RWPE2 (cell line): ENCODE measurements at regions not wholly inside any gene's neighbourhood (a gene's known extent, or its start where the extent isn't known, plus 50 kb on each side); places are given as distances from the start of the nearest gene placed in this dataset.

Source experiments
- ATAC-seq: fragments of 200-7000 bp; cut with Tn5 transposase; 3 replicates; pipeline ENCODE4 v1.9.1; 2021; ENCODE audit warnings: low read depth
- DNase-seq: peaks from one replicate; pipeline ENCODE4 v3.0.0-alpha.2; 2020; ENCODE audit warnings: low spot score
- H3K27ac ChIP-seq: fragments of 450-650 bp; 2 replicates; pipeline ENCODE4 v1.5.1; 2017; ENCODE audit warnings: mild to moderate bottlenecking; ENCODE audit not compliant: poor library complexity, severe bottlenecking
- H3K27me3 ChIP-seq: fragments of 250-450 bp; sonication (Bioruptor Pico); 2 replicates; pipeline ENCODE4 v1.5.1; 2021; ENCODE audit warnings: mild to moderate bottlenecking, moderate library complexity; ENCODE audit not compliant: insufficient read depth, poor library complexity, severe bottlenecking
- H3K36me3 ChIP-seq: fragments of 250-450 bp; sonication (Bioruptor Pico); 2 replicates; pipeline ENCODE4 v1.5.1; 2020; ENCODE audit warnings: low read depth, mild to moderate bottlenecking, moderate library complexity
- H3K4me1 ChIP-seq: fragments of 250-450 bp; sonication (Bioruptor Pico); 2 replicates; pipeline ENCODE4 v1.5.1; 2021; ENCODE audit warnings: mild to moderate bottlenecking, moderate library complexity; ENCODE audit not compliant: insufficient read depth, poor library complexity, severe bottlenecking
- H3K4me3 ChIP-seq: fragments of 250-450 bp; sonication (Bioruptor Pico); 2 replicates; pipeline ENCODE4 v1.5.1; 2021; ENCODE audit warnings: mild to moderate bottlenecking, moderate library complexity; ENCODE audit not compliant: severe bottlenecking
- H3K9me3 ChIP-seq: fragments of 250-450 bp; sonication (Bioruptor Pico); 2 replicates; pipeline ENCODE4 v1.5.1; 2021; ENCODE audit warnings: mild to moderate bottlenecking, moderate library complexity; ENCODE audit not compliant: severe bottlenecking
- TF ChIP-seq, protein P1 (sequence below): fragments of 450-650 bp; IDR thresholded peaks from one replicate; pipeline ENCODE4 v1.5.1; 2017; ENCODE audit warnings: mild to moderate bottlenecking, moderate library complexity; ENCODE audit not compliant: poor library complexity, severe bottlenecking

DNA sequence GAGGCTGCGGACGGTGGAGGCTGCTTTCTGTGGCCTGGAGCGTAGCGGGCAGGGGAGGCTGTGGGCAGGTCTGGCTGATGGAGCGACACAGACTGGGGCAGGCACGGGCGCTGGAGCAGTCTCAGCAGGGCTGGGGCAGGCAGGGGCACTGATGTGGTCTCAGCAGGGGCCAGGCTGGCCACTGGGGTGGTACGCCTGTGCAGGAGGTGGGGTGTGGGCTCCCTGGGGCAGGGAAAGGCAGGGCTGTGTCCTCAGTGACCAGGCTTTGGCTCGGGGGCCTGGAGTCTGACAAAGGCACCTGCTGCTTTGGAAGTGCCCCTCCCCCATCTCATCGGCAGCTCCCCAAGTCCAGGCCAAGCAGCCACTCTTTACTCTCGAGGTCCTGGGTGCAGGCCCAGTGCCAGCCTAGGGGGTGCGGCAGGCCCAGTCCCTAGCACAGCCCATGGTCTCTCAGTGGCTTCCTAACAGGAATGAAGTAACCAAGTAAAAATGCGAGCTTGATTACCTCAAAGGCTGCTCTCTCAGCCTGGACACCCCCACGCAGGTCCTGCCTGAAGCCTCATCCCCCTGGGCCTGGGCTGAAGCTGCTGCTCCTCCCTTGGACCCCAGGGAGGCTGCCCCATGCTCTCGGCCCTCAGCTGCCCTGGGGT, 55.5 kb downstream of the ADRA2C start:
- Histone ChIP-seq H3K4me1 (no peaks in the 10 kb centered on the region), H3K27me3 (peaks cover 3% of the 10 kb centered on the region), H3K36me3 (no peaks in the 10 kb centered on the region), H3K27ac (no peak overlapping the region), H3K4me3 (no peak overlapping the region), H3K9me3 (no peaks in the 10 kb centered on the region)
- ATAC-seq (no peak), DNase-seq (no peak)
- TF ChIP-seq, protein P1, sequence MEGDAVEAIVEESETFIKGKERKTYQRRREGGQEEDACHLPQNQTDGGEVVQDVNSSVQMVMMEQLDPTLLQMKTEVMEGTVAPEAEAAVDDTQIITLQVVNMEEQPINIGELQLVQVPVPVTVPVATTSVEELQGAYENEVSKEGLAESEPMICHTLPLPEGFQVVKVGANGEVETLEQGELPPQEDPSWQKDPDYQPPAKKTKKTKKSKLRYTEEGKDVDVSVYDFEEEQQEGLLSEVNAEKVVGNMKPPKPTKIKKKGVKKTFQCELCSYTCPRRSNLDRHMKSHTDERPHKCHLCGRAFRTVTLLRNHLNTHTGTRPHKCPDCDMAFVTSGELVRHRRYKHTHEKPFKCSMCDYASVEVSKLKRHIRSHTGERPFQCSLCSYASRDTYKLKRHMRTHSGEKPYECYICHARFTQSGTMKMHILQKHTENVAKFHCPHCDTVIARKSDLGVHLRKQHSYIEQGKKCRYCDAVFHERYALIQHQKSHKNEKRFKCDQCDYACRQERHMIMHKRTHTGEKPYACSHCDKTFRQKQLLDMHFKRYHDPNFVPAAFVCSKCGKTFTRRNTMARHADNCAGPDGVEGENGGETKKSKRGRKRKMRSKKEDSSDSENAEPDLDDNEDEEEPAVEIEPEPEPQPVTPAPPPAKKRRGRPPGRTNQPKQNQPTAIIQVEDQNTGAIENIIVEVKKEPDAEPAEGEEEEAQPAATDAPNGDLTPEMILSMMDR: no peak

- Histone ChIP-seq H3K4me1 (no peaks in the 10 kb centered on the region), H3K36me3 (no peaks in the 10 kb centered on the region), H3K27ac (no peak overlapping the region), H3K4me3 (no peak overlapping the region), H3K9me3 (no peaks in the 10 kb centered on the region), H3K27me3 (peaks cover 8% of the 10 kb centered on the region)
- ATAC-seq (peak; percentile 32; the same call in 1 of the 3 replicates), DNase-seq (no peak)
- TF ChIP-seq, protein P1: no peak
Observed at GRCh38 chr4:3822230-3822947, 56.2 kb downstream of the ADRA2C start.

- DNase-seq (no peak), ATAC-seq (no peak)
- Histone ChIP-seq H3K27me3 (peaks cover 10% of the 10 kb centered on the region), H3K4me1 (no peaks in the 10 kb centered on the region), H3K9me3 (no peaks in the 10 kb centered on the region), H3K4me3 (no peak overlapping the region), H3K36me3 (no peaks in the 10 kb centered on the region), H3K27ac (no peak overlapping the region)
- TF ChIP-seq, protein P1: no peak
Observed at GRCh38 chr4:3823496-3824341, 57.5 kb downstream of the ADRA2C start.

DNA sequence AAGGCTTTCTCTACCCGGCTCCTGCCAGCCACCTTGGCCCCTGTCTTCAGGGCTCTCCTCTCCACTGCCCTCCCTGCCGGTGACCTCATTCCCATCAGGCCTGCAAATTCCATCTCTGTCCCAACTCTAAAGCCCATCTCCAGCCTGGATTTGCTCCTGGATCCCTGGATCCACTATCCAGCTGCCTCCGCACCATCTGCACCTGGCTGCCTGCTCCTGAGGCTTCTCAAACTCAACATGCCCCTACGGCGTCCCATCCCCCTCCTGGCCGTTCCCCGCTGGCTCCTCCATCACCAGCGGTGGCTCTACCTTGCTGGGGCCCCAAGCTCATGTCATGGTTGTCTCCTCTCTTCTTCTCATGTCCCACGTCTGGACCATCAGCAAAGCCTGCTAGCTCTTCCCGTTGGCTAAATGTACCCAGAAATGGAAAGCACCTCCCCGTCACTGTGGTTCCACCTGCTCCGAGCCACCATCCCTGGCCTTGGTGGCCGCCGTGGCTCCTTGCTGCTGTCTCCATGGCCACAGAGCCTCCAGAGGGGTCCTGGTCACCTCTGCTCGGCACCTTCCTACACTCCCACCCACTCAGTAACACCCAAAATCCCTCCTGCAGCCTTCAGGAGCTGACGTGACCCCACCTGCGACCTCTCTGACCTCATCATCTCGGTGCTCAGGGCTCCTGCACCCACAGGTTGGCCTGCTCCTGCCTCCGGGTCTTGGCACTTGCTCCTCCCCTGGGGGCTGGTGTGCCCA, 58.5 kb downstream of the ADRA2C start:
- Histone ChIP-seq H3K4me1 (no peaks in the 10 kb centered on the region), H3K4me3 (no peak overlapping the region), H3K27ac (no peak overlapping the region), H3K27me3 (peaks cover 14% of the 10 kb centered on the region), H3K36me3 (no peaks in the 10 kb centered on the region), H3K9me3 (no peaks in the 10 kb centered on the region)
- TF ChIP-seq, protein P1: no peak
- no peak for DNase-seq
- no peak for ATAC-seq
